ENCODE measurements at regions not wholly inside any gene's neighbourhood (a gene's known extent, or its start where the extent isn't known, plus 50 kb on each side); places are given as distances from the start of the nearest gene placed in this dataset.

DNA sequence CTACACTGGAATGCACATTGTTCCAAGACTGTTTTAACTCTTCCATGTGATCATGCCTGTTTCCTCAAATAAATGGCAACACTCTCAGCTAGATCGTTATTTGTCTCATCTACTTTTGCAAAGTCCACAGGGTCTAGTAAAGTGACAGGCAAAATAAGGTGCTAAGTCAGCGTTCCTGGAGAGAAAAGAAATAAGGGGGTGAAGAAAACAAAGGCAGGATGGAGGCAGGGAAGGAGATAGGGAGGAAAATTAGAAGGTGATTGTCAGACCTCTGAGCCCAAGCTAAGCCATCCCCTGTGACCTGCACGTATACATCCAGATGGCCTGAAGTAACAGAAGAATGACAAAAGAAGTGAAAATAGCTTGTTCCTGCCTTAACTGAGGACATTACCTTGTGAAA lies 132.1 kb downstream of the RAB38 start:
- no peak for TF ChIP-seq GATA3 (IDR thresholded peaks at IDR 0.05; ENCODE audit: low read depth, low read length)
- no peak for TF ChIP-seq GATA2 (IDR thresholded peaks at IDR 0.05; ENCODE audit: low read depth, low read length)
